Liver (tissue), 3 donors: ENCODE measurements at regions not wholly inside any gene's neighbourhood (a gene's known extent, or its start where the extent isn't known, plus 50 kb on each side); places are given as distances from the start of the nearest gene placed in this dataset.

ENCODE experiments used
- EGR1 ChIP-seq, 2 donors: IDR thresholded peaks; 2 replicates each; pipeline ENCODE4 v1.6.1; 2016 to 2018; ENCODE audit warnings: antibody characterized with exemption in 2 of 2, low read depth in 2 of 2
- GABPA ChIP-seq, 2 donors: IDR thresholded peaks in 1 of 2; conservative IDR thresholded peaks in 1 of 2; 2 replicates each; pipeline ENCODE4 v1.6.1; 2016; ENCODE audit warnings: antibody characterized with exemption in 2 of 2, mild to moderate bottlenecking in 1 of 2, moderate library complexity in 1 of 2
- HNF4A ChIP-seq, 2 donors: conservative IDR thresholded peaks; 2 replicates each; pipeline ENCODE4 v1.6.1; 2016; ENCODE audit warnings: antibody characterized with exemption in 2 of 2, mild to moderate bottlenecking in 2 of 2
- MAX ChIP-seq: IDR thresholded peaks from 2 replicates; pipeline ENCODE4 v1.6.1; 2016; ENCODE audit warnings: antibody characterized with exemption
- RXRA ChIP-seq, 2 donors: IDR thresholded peaks; 2 replicates each; pipeline ENCODE4 v1.6.1; 2017 to 2018; ENCODE audit warnings: antibody characterized with exemption in 2 of 2, mild to moderate bottlenecking in 1 of 2
- SP1 ChIP-seq: IDR thresholded peaks from 2 replicates; pipeline ENCODE4 v1.6.1; 2018; ENCODE audit warnings: antibody characterized with exemption, mild to moderate bottlenecking
- TAF1 ChIP-seq: conservative IDR thresholded peaks from 2 replicates; pipeline ENCODE4 v1.6.1; 2016; ENCODE audit warnings: antibody characterized with exemption, mild to moderate bottlenecking
- YY1 ChIP-seq: IDR thresholded peaks from 2 replicates; pipeline ENCODE4 v1.6.1; 2016; ENCODE audit warnings: antibody characterized with exemption, mild to moderate bottlenecking
- TF ChIP-seq, protein P1 (sequence below): fragments of 150-350 bp; IDR thresholded peaks from 2 replicates; pipeline ENCODE4 v1.5.1; 2017; ENCODE audit warnings: improper control_type of control experiment, low read depth, low read length; ENCODE audit not compliant: missing input control
- TF ChIP-seq, protein P2 (sequence below): IDR thresholded peaks from 2 replicates; pipeline ENCODE4 v1.6.1; 2016; ENCODE audit warnings: antibody characterized with exemption
- TF ChIP-seq, protein P3 (sequence below): IDR thresholded peaks from 2 replicates; pipeline ENCODE4 v1.6.1; 2016; ENCODE audit warnings: antibody characterized with exemption, mild to moderate bottlenecking
- donor health status: healthy.
- donor health status: healthy.

- TF ChIP-seq, protein P1, sequence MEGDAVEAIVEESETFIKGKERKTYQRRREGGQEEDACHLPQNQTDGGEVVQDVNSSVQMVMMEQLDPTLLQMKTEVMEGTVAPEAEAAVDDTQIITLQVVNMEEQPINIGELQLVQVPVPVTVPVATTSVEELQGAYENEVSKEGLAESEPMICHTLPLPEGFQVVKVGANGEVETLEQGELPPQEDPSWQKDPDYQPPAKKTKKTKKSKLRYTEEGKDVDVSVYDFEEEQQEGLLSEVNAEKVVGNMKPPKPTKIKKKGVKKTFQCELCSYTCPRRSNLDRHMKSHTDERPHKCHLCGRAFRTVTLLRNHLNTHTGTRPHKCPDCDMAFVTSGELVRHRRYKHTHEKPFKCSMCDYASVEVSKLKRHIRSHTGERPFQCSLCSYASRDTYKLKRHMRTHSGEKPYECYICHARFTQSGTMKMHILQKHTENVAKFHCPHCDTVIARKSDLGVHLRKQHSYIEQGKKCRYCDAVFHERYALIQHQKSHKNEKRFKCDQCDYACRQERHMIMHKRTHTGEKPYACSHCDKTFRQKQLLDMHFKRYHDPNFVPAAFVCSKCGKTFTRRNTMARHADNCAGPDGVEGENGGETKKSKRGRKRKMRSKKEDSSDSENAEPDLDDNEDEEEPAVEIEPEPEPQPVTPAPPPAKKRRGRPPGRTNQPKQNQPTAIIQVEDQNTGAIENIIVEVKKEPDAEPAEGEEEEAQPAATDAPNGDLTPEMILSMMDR: no peak
- no peak for TF ChIP-seq EGR1 (IDR thresholded peaks at IDR 0.05; ENCODE audit: low read depth in 2 of 2)
- TF ChIP-seq, protein P2, sequence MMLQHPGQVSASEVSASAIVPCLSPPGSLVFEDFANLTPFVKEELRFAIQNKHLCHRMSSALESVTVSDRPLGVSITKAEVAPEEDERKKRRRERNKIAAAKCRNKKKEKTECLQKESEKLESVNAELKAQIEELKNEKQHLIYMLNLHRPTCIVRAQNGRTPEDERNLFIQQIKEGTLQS: no peak
- no peak for TF ChIP-seq TAF1
- no peak for TF ChIP-seq SP1
- TF ChIP-seq YY1: no peak
- TF ChIP-seq GABPA (IDR thresholded peaks at IDR 0.05 in 1 of 2, conservative IDR thresholded peaks at IDR 0.05 in 1 of 2): no peak
- no peak for TF ChIP-seq HNF4A (conservative IDR thresholded peaks at IDR 0.05)
- TF ChIP-seq, protein P3, sequence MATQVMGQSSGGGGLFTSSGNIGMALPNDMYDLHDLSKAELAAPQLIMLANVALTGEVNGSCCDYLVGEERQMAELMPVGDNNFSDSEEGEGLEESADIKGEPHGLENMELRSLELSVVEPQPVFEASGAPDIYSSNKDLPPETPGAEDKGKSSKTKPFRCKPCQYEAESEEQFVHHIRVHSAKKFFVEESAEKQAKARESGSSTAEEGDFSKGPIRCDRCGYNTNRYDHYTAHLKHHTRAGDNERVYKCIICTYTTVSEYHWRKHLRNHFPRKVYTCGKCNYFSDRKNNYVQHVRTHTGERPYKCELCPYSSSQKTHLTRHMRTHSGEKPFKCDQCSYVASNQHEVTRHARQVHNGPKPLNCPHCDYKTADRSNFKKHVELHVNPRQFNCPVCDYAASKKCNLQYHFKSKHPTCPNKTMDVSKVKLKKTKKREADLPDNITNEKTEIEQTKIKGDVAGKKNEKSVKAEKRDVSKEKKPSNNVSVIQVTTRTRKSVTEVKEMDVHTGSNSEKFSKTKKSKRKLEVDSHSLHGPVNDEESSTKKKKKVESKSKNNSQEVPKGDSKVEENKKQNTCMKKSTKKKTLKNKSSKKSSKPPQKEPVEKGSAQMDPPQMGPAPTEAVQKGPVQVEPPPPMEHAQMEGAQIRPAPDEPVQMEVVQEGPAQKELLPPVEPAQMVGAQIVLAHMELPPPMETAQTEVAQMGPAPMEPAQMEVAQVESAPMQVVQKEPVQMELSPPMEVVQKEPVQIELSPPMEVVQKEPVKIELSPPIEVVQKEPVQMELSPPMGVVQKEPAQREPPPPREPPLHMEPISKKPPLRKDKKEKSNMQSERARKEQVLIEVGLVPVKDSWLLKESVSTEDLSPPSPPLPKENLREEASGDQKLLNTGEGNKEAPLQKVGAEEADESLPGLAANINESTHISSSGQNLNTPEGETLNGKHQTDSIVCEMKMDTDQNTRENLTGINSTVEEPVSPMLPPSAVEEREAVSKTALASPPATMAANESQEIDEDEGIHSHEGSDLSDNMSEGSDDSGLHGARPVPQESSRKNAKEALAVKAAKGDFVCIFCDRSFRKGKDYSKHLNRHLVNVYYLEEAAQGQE: no peak
- no peak for TF ChIP-seq MAX
- TF ChIP-seq RXRA (IDR thresholded peaks at IDR 0.05): no peak
These were observed 2267.9 kb upstream of the AGA start for GRCh38 chr4:179709961-179710624.
